ENCODE measurements at regions not wholly inside any gene's neighbourhood (a gene's known extent, or its start where the extent isn't known, plus 50 kb on each side); places are given as distances from the start of the nearest gene placed in this dataset.

DNA sequence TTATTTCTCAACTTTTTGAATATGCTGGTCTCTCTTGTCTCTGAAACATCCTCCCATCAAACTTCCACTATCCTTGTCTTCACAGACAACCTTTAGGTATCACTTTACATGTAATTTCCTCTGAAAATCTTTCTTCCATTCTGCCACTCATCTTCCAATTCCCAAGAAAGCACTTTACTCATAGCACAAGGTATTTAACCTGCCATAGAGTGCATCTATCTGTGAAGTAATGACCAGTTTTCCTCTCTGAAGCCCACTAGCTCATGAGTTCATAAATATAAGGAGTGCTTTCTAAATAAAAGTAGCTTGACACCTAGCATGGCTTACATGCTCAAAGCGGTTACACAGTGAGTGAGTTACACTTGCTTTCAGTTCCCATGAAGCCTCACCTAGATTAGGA, 160.7 kb upstream of the CMC1 start:
- no peak for DNase-seq (ENCODE audit: low read depth)
- in situ Hi-C loops (cut with HindIII; ENCODE audit: low sequenced_read_pairs), result no loop called here
- no peak for TF ChIP-seq CTCF (IDR thresholded peaks at IDR 0.05; ENCODE audit: low read depth, low read length, missing control alignments)
- no peak overlapping the region for H3K4me3 ChIP-seq (ENCODE audit: low read depth, low read length)

- TF ChIP-seq CTCF (IDR thresholded peaks at IDR 0.05; ENCODE audit: low read depth, low read length, missing control alignments), result no peak
- in situ Hi-C loops (cut with HindIII; ENCODE audit: low sequenced_read_pairs), result no loop called here
- DNase-seq (ENCODE audit: low read depth), result no peak
- no peak overlapping the region for H3K4me3 ChIP-seq (ENCODE audit: low read depth, low read length)
Observed at GRCh38 chr3:28081533-28081947, 159.9 kb upstream of the CMC1 start.

DNA sequence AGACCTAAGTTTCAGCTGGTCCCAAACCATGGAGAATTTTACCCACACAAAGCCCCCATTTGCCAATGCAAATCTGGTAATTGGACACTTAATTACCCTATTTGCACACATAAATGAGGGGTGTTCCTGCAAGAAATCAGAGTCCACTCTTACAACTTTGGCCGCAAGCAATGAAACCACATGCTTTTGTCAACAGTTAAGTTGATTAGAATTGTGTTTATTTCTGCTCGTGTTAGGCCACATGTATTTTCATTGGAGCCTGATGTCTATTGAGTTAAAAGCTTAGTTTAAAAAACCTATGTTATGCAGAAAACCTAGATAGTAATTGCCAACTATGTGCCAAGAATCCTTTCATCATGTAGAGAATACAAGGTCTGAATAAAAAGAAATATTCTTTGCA, 153.8 kb upstream of the CMC1 start:
- no peak for DNase-seq (ENCODE audit: low read depth)
- in situ Hi-C loops (cut with HindIII; ENCODE audit: low sequenced_read_pairs), result no loop called here
- no peak overlapping the region for H3K4me3 ChIP-seq (ENCODE audit: low read depth, low read length)
- no peak for TF ChIP-seq CTCF (IDR thresholded peaks at IDR 0.05; ENCODE audit: low read depth, low read length, missing control alignments)

DNA sequence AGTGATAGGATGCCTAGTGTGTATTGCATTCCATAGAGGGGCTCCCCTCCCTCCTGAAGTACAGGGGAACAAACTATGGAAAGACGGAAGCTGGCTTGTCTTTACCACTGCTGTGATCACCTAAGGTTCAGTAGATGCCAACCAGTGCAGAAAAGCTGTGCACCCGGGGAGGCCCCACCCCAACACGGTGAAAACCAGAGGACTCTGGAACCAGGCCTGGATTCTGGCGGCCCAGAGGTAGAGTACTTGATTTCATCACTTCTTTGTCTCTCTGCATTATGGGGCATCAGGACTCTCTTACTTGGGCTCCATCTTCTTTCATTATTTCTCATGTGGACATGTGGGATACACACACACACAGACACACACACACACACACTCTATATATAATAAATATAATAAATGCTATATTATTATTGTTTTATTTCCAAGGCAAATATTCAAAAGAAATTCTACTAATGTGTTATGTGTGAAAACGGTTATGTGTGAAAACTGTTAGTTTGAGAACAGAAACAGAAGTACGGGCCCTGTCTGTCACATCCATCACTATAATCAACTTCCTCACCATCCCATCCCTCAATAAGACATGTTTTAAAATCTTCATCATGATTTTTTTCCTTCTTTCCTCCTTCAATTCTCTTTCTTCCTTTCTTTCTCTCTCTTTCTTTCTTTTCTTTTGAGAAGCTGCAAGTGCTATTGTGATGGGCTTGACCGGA, 152.4 kb upstream of the CMC1 start:
- DNase-seq (ENCODE audit: low read depth), result no peak
- no peak overlapping the region for H3K4me3 ChIP-seq (ENCODE audit: low read depth, low read length)
- TF ChIP-seq CTCF (IDR thresholded peaks at IDR 0.05; ENCODE audit: low read depth, low read length, missing control alignments), result no peak
- in situ Hi-C loops (cut with HindIII; ENCODE audit: low sequenced_read_pairs), result no loop called here

- no peak for DNase-seq (ENCODE audit: low read depth)
- in situ Hi-C loops (cut with HindIII; ENCODE audit: low sequenced_read_pairs), result no loop called here
- H3K4me3 ChIP-seq (ENCODE audit: low read depth, low read length), result no peak overlapping the region
- no peak for TF ChIP-seq CTCF (IDR thresholded peaks at IDR 0.05; ENCODE audit: low read depth, low read length, missing control alignments)
Observed at GRCh38 chr3:28089527-28089897, 151.9 kb upstream of the CMC1 start.

DNA sequence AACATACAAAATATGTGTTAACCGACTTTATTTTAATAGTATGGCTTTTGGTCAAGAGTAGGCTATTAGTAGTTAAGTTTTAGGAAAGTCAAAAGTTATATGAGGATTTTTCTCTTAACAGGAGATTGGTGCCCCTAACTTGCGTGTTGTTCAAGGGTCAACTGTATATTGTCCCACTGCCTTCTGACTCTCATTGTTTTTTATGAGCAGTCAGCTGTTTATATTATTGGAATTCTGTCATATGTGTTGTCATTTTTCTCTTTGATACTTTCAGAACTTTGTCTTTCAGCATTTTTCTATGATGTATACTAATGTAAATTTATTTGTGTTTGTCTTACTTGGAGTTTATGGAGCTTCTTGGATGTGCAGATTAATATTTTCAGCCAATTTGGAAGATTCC, 142.1 kb upstream of the CMC1 start:
- TF ChIP-seq CTCF (IDR thresholded peaks at IDR 0.05; ENCODE audit: low read depth, low read length, missing control alignments), result no peak
- in situ Hi-C loops (cut with HindIII; ENCODE audit: low sequenced_read_pairs), result no loop called here
- DNase-seq (ENCODE audit: low read depth), result no peak
- H3K4me3 ChIP-seq (ENCODE audit: low read depth, low read length), result no peak overlapping the region

All from astrocyte of the cerebellum (primary cell).